ENCODE measurements at regions not wholly inside any gene's neighbourhood (a gene's known extent, or its start where the extent isn't known, plus 50 kb on each side); places are given as distances from the start of the nearest gene placed in this dataset.
"Not testable (repeated sequence)": the region's sequence is repeated elsewhere in the genome, so short reads cannot be mapped to it uniquely, and the experiment has no call there.

DNA sequence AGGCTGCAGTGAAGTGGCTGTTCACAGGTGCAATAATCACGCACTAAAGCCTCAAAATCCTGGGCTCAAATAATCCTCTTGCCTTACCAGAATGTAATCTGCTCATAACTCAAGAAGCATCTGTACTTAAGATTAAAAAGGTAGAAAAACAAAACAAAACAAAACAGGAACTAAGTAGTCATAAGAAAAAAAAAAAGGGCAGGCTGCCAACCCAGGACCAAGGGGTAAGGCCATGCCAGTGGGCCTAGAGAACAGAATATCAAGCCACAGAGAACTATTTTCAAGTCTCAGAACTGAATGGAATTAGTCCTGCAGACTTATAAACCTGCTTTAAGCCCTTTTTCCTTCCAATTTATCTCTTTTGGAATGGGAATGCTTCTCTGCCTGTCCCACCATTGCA, 64.8 kb upstream of the TBC1D3K start:
- ChIA-PET POLR2A (ENCODE audit: low non-redundant PET) (no interaction called here), CTCF (no interaction called here)
- TF ChIP-seq, protein P1, sequence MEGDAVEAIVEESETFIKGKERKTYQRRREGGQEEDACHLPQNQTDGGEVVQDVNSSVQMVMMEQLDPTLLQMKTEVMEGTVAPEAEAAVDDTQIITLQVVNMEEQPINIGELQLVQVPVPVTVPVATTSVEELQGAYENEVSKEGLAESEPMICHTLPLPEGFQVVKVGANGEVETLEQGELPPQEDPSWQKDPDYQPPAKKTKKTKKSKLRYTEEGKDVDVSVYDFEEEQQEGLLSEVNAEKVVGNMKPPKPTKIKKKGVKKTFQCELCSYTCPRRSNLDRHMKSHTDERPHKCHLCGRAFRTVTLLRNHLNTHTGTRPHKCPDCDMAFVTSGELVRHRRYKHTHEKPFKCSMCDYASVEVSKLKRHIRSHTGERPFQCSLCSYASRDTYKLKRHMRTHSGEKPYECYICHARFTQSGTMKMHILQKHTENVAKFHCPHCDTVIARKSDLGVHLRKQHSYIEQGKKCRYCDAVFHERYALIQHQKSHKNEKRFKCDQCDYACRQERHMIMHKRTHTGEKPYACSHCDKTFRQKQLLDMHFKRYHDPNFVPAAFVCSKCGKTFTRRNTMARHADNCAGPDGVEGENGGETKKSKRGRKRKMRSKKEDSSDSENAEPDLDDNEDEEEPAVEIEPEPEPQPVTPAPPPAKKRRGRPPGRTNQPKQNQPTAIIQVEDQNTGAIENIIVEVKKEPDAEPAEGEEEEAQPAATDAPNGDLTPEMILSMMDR (conservative IDR thresholded peaks at IDR 0.05; ENCODE audit: low read depth): no peak
- H3K27ac ChIP-seq: no peak overlapping the region
- no peak for DNase-seq (ENCODE audit: low spot score)

DNA sequence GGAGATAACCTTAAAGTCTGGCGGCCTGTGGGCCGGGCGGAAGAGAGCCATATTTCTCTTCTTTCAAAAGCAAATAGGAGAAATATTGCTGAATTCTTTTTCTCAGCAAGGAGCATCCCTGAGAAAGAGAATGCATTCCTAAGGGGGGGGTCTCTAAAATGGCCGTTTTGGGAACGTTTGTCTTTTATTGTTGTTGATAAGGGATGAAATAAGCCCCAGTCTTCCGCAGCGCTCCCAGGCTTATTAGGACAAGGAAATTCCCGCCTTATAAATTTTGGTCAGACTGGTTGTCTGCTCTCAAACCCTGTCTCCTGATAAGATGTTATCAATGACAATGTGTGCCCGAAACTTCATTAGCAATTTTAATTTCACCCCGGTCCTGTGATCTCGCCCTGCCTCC, 65.8 kb upstream of the TBC1D3K start:
- CTCF ChIA-PET; POLR2A ChIA-PET (ENCODE audit: low non-redundant PET); DNase-seq (ENCODE audit: low spot score); H3K27ac ChIP-seq: not testable (repeated sequence)

DNA sequence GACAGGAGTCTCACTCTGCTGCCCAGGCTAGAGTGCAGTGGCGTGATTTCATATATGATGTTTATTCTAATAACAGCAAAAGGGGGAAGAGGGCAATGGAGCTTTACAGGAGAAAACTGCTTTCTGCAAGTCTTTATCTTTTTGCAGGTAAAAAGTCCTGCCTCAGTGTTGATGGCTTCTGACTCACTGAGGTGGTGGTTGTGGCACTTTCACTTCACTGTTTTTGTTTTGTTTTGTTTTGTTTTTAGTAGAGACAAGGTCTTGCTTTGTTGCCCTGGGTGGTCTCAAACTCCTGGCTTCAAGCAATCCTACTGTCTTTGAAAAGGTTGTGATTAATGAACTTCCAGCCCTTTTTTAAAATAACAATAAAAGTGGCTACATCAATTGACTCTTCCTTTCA, 68.0 kb upstream of the TBC1D3K start:
- TF ChIP-seq, protein P1 (conservative IDR thresholded peaks at IDR 0.05; ENCODE audit: low read depth): no peak
- no peak overlapping the region for H3K27ac ChIP-seq
- POLR2A ChIA-PET (ENCODE audit: low non-redundant PET): interaction anchor here (0.7 kb wide), 1 partner anchor 746 kb away, joined by 4 read pairs; no protein-coding TSS in a partner anchor
- CTCF ChIA-PET: interaction anchor here (0.6 to 0.7 kb wide), 2 partner anchors 1271 to 1727 kb away, joined by 3 read pairs; no protein-coding TSS in a partner anchor
- DNase-seq (ENCODE audit: low spot score): no peak

DNA sequence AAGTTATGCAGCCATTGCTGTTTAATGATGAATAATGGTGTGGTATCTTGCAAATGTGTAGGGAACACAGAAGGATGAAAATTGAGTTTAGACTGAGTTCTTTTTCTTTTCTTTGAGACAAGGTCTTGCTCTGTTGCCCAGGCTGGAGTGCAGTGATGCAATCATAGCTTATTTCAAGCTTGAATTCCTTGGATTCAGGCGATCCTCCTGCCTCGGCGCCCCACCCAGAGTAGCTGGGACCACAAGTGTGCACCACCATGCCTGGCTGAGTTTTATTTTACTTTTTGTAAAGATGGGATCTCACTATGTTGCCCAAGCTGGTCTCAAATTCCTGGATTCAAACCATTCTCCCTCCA, 74.6 kb upstream of the TBC1D3K start:
- H3K27ac ChIP-seq: no peak overlapping the region
- ChIA-PET CTCF (no interaction called here), POLR2A (ENCODE audit: low non-redundant PET) (no interaction called here)
- DNase-seq (ENCODE audit: low spot score): no peak
- TF ChIP-seq, protein P1 (conservative IDR thresholded peaks at IDR 0.05; ENCODE audit: low read depth): no peak

DNA sequence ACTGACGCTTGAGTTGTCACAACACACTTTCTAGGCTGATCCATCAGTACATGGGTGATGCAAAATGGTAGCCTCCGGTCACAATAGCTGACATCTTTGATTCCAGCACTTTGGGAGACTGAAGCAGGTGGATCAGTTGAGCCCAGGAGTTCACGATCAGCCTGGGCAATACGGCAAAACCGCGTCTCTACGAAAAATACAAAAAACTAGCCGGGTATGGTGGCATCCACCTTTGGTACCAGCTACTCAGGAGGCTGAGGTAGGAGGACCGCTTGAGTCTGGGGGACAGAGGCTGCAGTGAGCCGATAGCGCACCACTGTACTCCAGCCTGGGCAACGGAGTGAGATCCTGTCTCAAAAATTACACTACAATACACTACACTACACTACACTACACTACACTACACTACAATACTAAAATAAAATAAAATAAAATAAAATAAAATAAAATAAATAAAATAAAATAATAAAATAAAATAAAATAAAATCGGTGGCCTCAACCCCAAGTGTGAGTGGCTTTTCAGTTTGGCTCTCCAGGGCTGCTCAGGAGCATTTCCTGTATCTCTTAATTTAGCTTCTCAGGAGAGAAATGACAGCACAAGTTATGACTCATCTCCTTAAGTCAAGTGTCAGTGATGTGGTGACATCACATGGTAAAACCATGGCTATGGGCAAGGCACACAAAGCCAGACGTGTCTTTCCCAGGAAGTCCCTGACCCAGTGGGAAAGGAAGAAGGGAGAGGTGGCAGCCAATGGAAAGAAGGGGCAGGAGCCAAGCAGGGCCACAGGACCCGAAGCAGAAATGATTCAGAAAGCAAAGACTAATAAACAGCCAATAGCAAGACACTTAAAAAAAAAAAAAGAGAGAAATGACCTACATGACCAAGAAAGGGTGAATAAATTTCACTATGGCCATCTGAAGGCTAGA, 75.3 kb upstream of the TBC1D3K start:
- no peak overlapping the region for H3K27ac ChIP-seq
- CTCF ChIA-PET: no interaction called here
- POLR2A ChIA-PET (ENCODE audit: low non-redundant PET): no interaction called here
- TF ChIP-seq, protein P1 (conservative IDR thresholded peaks at IDR 0.05; ENCODE audit: low read depth): no peak
- DNase-seq (ENCODE audit: low spot score): peak; percentile 64

DNA sequence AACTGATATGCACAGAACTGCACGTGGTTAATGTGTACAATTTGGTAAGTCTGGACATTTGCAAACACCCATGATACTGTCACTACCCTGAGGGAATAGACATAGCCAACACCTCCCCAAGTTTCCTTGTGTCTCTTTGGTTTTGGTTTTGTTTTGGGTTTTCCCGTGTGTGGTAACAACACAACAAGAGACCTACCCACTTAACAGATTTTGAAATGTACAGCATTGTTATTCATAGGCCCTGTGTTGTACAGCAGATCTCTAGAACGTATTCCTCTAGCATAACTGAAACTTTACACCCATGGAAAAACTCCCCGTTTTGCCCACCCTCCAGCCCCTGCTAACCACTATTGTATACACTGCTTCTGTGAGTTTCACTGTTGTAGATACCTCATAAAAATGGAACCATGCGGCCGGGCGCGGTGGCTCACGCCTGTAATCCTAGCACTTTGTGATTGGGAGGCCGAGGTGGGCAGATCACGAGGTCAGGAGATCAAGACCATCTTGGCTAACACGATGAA, 76.3 kb upstream of the TBC1D3K start:
- POLR2A ChIA-PET (ENCODE audit: low non-redundant PET): no interaction called here
- H3K27ac ChIP-seq: no peak overlapping the region
- CTCF ChIA-PET: no interaction called here
- DNase-seq (ENCODE audit: low spot score): no peak
- TF ChIP-seq, protein P1 (conservative IDR thresholded peaks at IDR 0.05; ENCODE audit: low read depth): no peak

DNA sequence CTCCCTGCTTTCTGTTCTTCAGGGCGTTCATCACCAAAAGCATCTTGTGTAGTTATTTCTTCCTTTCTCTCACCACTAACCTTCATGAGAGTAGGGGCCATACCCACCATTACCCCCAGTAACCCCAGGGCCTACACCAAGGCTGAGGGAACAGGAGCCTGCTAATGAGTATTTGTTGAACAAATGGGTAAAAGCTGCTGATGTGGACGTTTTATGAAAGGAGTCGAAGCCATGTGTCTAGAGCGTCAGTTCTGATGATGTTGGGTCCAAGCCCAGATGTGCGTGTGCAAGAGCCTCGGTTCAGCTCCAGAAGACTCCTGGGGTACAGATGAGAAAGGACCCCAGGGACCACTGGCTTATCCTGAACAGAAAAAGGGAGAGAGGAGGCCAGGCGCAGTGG, 77.1 kb upstream of the TBC1D3K start:
- H3K27ac ChIP-seq: no peak overlapping the region
- ChIA-PET POLR2A (ENCODE audit: low non-redundant PET) (no interaction called here), CTCF (no interaction called here)
- no peak for DNase-seq (ENCODE audit: low spot score)
- TF ChIP-seq, protein P1 (conservative IDR thresholded peaks at IDR 0.05; ENCODE audit: low read depth): no peak

Data from RWPE1 (cell line).